SU-DHL-6 (cell line): ENCODE measurements at regions not wholly inside any gene's neighbourhood (a gene's known extent, or its start where the extent isn't known, plus 50 kb on each side); places are given as distances from the start of the nearest gene placed in this dataset.

ENCODE experiments used
- H2AFZ ChIP-seq: fragments of 200-600 bp; sonication (generic); 2 replicates; pipeline ENCODE4 v1.6.1; 2014; ENCODE audit warnings: low read depth, mild to moderate bottlenecking, moderate library complexity, mixed read lengths, antibody characterized with exemption, low read length; ENCODE audit not compliant: severe bottlenecking
- H3F3A ChIP-seq: fragments of 200-600 bp; shearing (Covaris generic); 2 replicates; pipeline ENCODE4 v1.6.0; 2016; ENCODE audit warnings: antibody characterized with exemption, mild to moderate bottlenecking; ENCODE audit not compliant: insufficient read depth
- H3K27ac ChIP-seq: fragments of 200-600 bp; sonication (generic); 2 replicates; pipeline ENCODE4 v1.5.1; 2016; ENCODE audit warnings: low read depth, mild to moderate bottlenecking, low read length, moderate library complexity, mixed read lengths
- H3K27me3 ChIP-seq: fragments of 200-600 bp; sonication (generic), shearing (Covaris generic); 2 replicates; pipeline ENCODE4 v1.6.0; 2014; ENCODE audit warnings: mild to moderate bottlenecking, low read length
- H3K36me3 ChIP-seq: fragments of 200-600 bp; sonication (generic); 2 replicates; pipeline ENCODE4 v1.6.1; 2014; ENCODE audit warnings: mild to moderate bottlenecking, low read length, mixed read lengths
- H3K4me2 ChIP-seq: fragments of 300-600, 200-600 bp; shearing (Covaris generic), sonication (generic); 2 replicates; pipeline ENCODE4 v1.6.0; 2014; ENCODE audit warnings: low read length, low read depth, mild to moderate bottlenecking; ENCODE audit not compliant: poor library complexity, severe bottlenecking
- H3K4me3 ChIP-seq: fragments of 200-600 bp; sonication (generic); 2 replicates; pipeline ENCODE4 v1.5.1; 2014; ENCODE audit warnings: antibody characterized with exemption, low read length, mild to moderate bottlenecking, mixed read lengths; ENCODE audit not compliant: insufficient read depth, poor library complexity, severe bottlenecking
- H3K79me2 ChIP-seq: fragments of 200-600 bp; sonication (generic); 2 replicates; pipeline ENCODE4 v1.6.1; 2014; ENCODE audit warnings: mild to moderate bottlenecking, low read length, moderate library complexity; ENCODE audit not compliant: insufficient read depth
- H3K9ac ChIP-seq: fragments of 200-600 bp; sonication (generic); 2 replicates; pipeline ENCODE4 v1.7.0; 2014; ENCODE audit warnings: mild to moderate bottlenecking, low read length
- H3K9me2 ChIP-seq: fragments of 200-600 bp; sonication (generic); replicated peaks from 2 replicates; pipeline ENCODE4 v1.6.1; 2014; ENCODE audit warnings: low read length; ENCODE audit not compliant: insufficient read depth
- H3K9me3 ChIP-seq: fragments of 200-600 bp; sonication (generic); 2 replicates; pipeline ENCODE4 v1.6.1; 2014; ENCODE audit warnings: low read length, mixed read lengths; ENCODE audit not compliant: insufficient read depth
- H4K20me1 ChIP-seq: fragments of 200-600 bp; sonication (generic); 2 replicates; pipeline ENCODE4 v1.6.1; 2014; ENCODE audit warnings: low read depth, mild to moderate bottlenecking, antibody characterized with exemption, low read length, moderate library complexity, mixed read lengths
- EZH2phosphoT487 ChIP-seq: fragments of 200-600 bp; sonication (generic), shearing (Covaris generic); conservative IDR thresholded peaks from 2 replicates; pipeline ENCODE4 v1.6.1; 2018; ENCODE audit warnings: mild to moderate bottlenecking, antibody characterized with exemption, low read length, moderate library complexity, mixed read lengths
- TF ChIP-seq, protein P1 (sequence below): fragments of 200-600 bp; sonication (generic); IDR thresholded peaks from one replicate; pipeline ENCODE4 v1.5.1; 2017; ENCODE audit warnings: antibody characterized with exemption, mild to moderate bottlenecking, low read length, moderate library complexity; ENCODE audit not compliant: insufficient read depth, poor library complexity, severe bottlenecking

DNA sequence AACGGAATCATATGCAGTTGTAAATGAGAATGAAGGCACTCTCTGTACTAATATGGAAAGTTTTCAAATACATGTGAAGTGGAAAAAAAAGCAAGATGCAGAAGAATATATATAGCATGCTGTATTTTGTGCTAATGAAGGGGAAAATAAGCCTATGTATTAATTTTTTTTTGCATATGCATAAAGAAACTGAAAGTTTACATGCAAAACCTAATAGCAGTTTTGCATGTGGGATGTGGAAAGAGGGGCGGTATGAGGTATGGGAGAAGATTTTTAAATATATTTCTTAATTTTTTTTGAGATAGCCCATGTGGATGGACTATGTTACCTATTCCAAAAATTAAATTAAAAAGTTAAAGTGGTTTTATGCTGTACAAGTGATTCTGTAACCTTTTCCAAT is 83.7 kb upstream of the IL12B start:
- Histone ChIP-seq H3K4me3 (no peak overlapping the region), H2AFZ (peak overlapping the region; percentile 19), H3K9me2 (no peaks in the 10 kb centered on the region), H3K79me2 (no peaks in the 10 kb centered on the region), H3K27me3 (no peaks in the 10 kb centered on the region), H3K36me3 (no peaks in the 10 kb centered on the region), H3K9ac (no peak overlapping the region), H4K20me1 (no peaks in the 10 kb centered on the region), H3F3A (no peaks in the 10 kb centered on the region), H3K4me2 (peak overlapping the region; percentile 49), H3K9me3 (no peaks in the 10 kb centered on the region), H3K27ac (no peak overlapping the region)
- TF ChIP-seq EZH2phosphoT487, result no peak
- TF ChIP-seq, protein P1, sequence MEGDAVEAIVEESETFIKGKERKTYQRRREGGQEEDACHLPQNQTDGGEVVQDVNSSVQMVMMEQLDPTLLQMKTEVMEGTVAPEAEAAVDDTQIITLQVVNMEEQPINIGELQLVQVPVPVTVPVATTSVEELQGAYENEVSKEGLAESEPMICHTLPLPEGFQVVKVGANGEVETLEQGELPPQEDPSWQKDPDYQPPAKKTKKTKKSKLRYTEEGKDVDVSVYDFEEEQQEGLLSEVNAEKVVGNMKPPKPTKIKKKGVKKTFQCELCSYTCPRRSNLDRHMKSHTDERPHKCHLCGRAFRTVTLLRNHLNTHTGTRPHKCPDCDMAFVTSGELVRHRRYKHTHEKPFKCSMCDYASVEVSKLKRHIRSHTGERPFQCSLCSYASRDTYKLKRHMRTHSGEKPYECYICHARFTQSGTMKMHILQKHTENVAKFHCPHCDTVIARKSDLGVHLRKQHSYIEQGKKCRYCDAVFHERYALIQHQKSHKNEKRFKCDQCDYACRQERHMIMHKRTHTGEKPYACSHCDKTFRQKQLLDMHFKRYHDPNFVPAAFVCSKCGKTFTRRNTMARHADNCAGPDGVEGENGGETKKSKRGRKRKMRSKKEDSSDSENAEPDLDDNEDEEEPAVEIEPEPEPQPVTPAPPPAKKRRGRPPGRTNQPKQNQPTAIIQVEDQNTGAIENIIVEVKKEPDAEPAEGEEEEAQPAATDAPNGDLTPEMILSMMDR, result no peak

DNA sequence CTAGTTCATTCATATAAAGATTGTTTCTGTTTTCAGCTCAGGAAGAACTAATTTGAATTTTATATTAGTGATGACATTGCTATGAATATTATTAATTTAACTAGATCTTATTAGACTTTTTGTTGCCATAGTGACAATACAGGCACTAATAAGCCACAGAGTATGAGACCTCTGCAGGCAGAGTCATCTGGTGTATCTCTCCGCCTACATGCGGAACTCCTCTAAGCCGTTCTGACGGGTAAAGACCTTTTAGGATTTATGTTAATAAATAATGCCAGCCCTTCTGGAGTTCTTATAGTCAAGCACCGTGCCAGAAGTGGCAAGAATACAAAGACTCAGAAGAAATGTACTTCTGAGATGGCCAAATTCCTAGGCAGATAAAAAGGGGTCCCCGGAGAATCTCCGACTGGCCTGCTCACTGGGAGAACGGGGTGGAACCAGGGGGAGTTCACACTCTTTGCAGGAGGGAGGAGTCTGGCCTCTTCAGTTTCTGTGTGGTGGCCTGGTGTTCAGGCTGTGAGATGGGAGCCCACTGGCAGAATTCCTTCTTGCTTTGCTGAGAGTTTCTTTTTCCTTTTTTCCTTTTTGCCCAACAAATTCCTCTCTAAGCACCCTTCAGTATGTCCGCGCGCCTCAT is 85.1 kb upstream of the IL12B start:
- Histone ChIP-seq H3K9me3 (no peaks in the 10 kb centered on the region), H3K9me2 (no peaks in the 10 kb centered on the region), H3K27ac (no peak overlapping the region), H3K4me2 (no peak overlapping the region), H2AFZ (no peak overlapping the region), H3F3A (no peaks in the 10 kb centered on the region), H4K20me1 (no peaks in the 10 kb centered on the region), H3K36me3 (no peaks in the 10 kb centered on the region), H3K4me3 (no peak overlapping the region), H3K9ac (no peak overlapping the region), H3K79me2 (no peaks in the 10 kb centered on the region), H3K27me3 (no peaks in the 10 kb centered on the region)
- no peak for TF ChIP-seq EZH2phosphoT487
- TF ChIP-seq, protein P1, result no peak

DNA sequence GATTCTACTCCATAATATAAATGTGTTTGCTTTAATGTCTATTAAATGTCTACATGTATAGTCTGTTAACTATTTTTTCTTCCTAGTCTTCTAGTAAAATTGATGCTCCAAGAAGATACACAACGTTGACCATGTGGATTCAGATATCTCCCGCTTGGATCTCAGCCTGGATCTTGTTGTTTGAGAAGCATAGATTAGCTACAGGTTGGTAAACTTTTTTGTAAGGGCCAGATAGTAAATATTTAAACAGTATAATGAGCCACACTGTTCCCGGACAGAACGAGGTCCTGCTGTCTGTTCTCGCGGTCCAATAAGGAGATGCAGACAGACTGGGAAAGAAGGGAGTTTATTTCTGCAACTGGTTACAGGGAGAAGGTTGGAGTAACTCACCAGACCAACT is 86.2 kb upstream of the IL12B start:
- TF ChIP-seq, protein P1, result no peak
- TF ChIP-seq EZH2phosphoT487, result no peak
- H2AFZ ChIP-seq, result no peak overlapping the region
- H3K9me2 ChIP-seq, result no peaks in the 10 kb centered on the region
- no peaks in the 10 kb centered on the region for H3K9me3 ChIP-seq
- no peak overlapping the region for H3K4me2 ChIP-seq
- H3K4me3 ChIP-seq, result no peak overlapping the region
- H3K27me3 ChIP-seq, result no peaks in the 10 kb centered on the region
- H3K79me2 ChIP-seq, result no peaks in the 10 kb centered on the region
- H3K9ac ChIP-seq, result no peak overlapping the region
- no peaks in the 10 kb centered on the region for H3K36me3 ChIP-seq
- no peaks in the 10 kb centered on the region for H4K20me1 ChIP-seq
- H3K27ac ChIP-seq, result no peak overlapping the region
- no peaks in the 10 kb centered on the region for H3F3A ChIP-seq
